Heart left ventricle (tissue), 16 donors: ENCODE measurements at regions not wholly inside any gene's neighbourhood (a gene's known extent, or its start where the extent isn't known, plus 50 kb on each side); places are given as distances from the start of the nearest gene placed in this dataset.
"Not testable (repeated sequence)": the region's sequence is repeated elsewhere in the genome, so short reads cannot be mapped to it uniquely, and the experiment has no call there.

ENCODE experiments used
- ATAC-seq, 4 donors: fragments of 200-7000 bp; cut with Tn5 transposase; one replicate each; pipeline ENCODE4 v1.9.1; 2020 to 2022; ENCODE audit warnings: moderate library complexity in 4 of 4, mild to moderate bottlenecking in 3 of 4, moderate number of reproducible peaks in 1 of 4
- DNase-seq, 5 donors: peaks; one replicate each; pipeline ENCODE4 v3.0.0-alpha.2; 2020
- H3K27ac ChIP-seq, 12 donors: fragments of 200-600 bp; sonication (generic) in 4 of 12; one replicate each; pipeline versions ENCODE4 v1.5.0 to v1.8.0; 2016 to 2022; ENCODE audit warnings: mild to moderate bottlenecking in 2 of 12
- H3K27me3 ChIP-seq, 9 donors: fragments of 200-600 bp; sonication (generic) in 2 of 9; one replicate each; pipeline versions ENCODE4 v1.5.1 to v1.8.0; 2016 to 2022; ENCODE audit warnings: mild to moderate bottlenecking in 3 of 9
- H3K36me3 ChIP-seq, 9 donors: fragments of 200-600 bp; sonication (generic) in 2 of 9; one replicate each; pipeline versions ENCODE4 v1.5.0 to v1.8.0; 2018 to 2022; ENCODE audit warnings: mild to moderate bottlenecking in 2 of 9
- H3K4me1 ChIP-seq, 12 donors: fragments of 200-600 bp; sonication (generic) in 4 of 12; one replicate each; pipeline versions ENCODE4 v1.5.0 to v1.8.0; 2016 to 2022; ENCODE audit warnings: mild to moderate bottlenecking in 3 of 12
- H3K4me3 ChIP-seq, 12 donors: fragments of 200-600 bp; sonication (generic) in 4 of 12; one replicate each; pipeline versions ENCODE4 v1.5.0 to v1.8.0; 2017 to 2022; ENCODE audit warnings: mild to moderate bottlenecking in 9 of 12, moderate library complexity in 4 of 12
- H3K9me3 ChIP-seq, 12 donors: fragments of 200-600 bp; sonication (generic) in 4 of 12; one replicate each; pipeline versions ENCODE4 v1.5.0 to v1.8.0; 2016 to 2022; ENCODE audit warnings: mild to moderate bottlenecking in 1 of 12
- CTCF ChIP-seq, 12 donors: fragments of 200-600 bp; sonication (generic) in 4 of 12; IDR thresholded peaks; one replicate each; pipeline versions ENCODE4 v1.5.0 to v1.8.0; 2018 to 2022; ENCODE audit warnings: antibody characterized with exemption in 12 of 12, mild to moderate bottlenecking in 5 of 12
- POLR2A ChIP-seq, 2 donors: fragments of 450-650 bp; IDR thresholded peaks; one replicate each; pipeline ENCODE4 v1.6.1; 2017; ENCODE audit warnings: antibody characterized with exemption in 2 of 2, mild to moderate bottlenecking in 2 of 2, moderate library complexity in 2 of 2
- WGBS, 4 donors: extraction: QIAGEN DNeasy Blood & Tissue Kit in 2 of 4; methylation state at CpG; one replicate each; pipeline versions ENCODE4 v1.1.5 to v1.1.7; 2013 to 2018; 5-methylcytosine and 5-hydroxymethylcytosine counted together
- intact Hi-C, 10 donors: fragments of 100-400 bp; cut with DNase I; formaldehyde crosslinking; loops; one replicate each; pipeline versions ENCODE4 v1.11.1 to v1.14.2; 2022
- donor health status: ischemic (EF 13 %, LVEDD 7.1; RV severe dilation, severe dysfunction).
- donor health status: healthy with polysubstance abuse.
- donor health status: DM: no; HTN: yes; CAD: no.
- donor health status: DM: no; HTN: no; CAD: no.
- donor health status: ischemic (EF 25% LVEDD 6.9; RV normal size, moderate dysfunction).
- donor health status: ischemic (EF 25% LVEDD 5.7; RV mildly dilated, moderate dysfunction).
- donor health status: healthy.
- donor health status: DM: yes; HTN: yes; CAD: no.
- donor health status: ischemic (EF 35%, LVEDD 5.7; RV mildly dilated, moderate dysfunction).
- donor health status: nonischemic (EF 11% LVEDD 7.7; RV severe dilation, severe dysfunction).
- donor health status: DM: yes; HTN: yes; CAD: no.
- donor health status: PGD.
- donor health status: ischemic (EF 29% LVEDD 5.4; RV normal size, mild dysfunction).
- donor health status: nonischemic (EF 23%, LVEDD 6.1; RV moderate dilation, normal function).

- TF ChIP-seq POLR2A (IDR thresholded peaks at IDR 0.05) (no peak), CTCF (IDR thresholded peaks at IDR 0.05) (no peak)
- Histone ChIP-seq H3K4me3 (no peak overlapping the region), H3K27ac (no peak overlapping the region), H3K27me3 (peaks cover 0 to 5% (median 0%) of the 10 kb centered on the region in 9 donors), H3K36me3 (no peaks in the 10 kb centered on the region), H3K9me3 (no peaks in the 10 kb centered on the region), H3K4me1 (no peaks in the 10 kb centered on the region)
- 74 to 78% (median 76%) methylated on average over 3 of the region's 3 CpGs for WGBS, 4 donors
- ATAC-seq, result no peak
- intact Hi-C loops, result no loop called here
- DNase-seq, result no peak
Measured at GRCh38 chr2:38243186-38243880, 133.7 kb downstream of the ATL2 start.

- intact Hi-C loops, result loop anchor here in 1 of 10 donors (10.0 kb wide), 1 partner anchor 65 kb away; no protein-coding TSS in a partner anchor
- Histone ChIP-seq H3K9me3 (no peaks in the 10 kb centered on the region), H3K4me3 (no peak overlapping the region), H3K27ac (no peak overlapping the region), H3K36me3 (no peaks in the 10 kb centered on the region), H3K4me1 (no peaks in the 10 kb centered on the region), H3K27me3 (peaks cover 0 to 5% (median 0%) of the 10 kb centered on the region in 9 donors)
- DNase-seq (peak in 1 of 5 donors; percentile 47), ATAC-seq (no peak)
- TF ChIP-seq CTCF (IDR thresholded peaks at IDR 0.05), result no peak
- 89 to 95% (median 92%) methylated on average over 10 of the region's 10 CpGs for WGBS, 4 donors
Measured at GRCh38 chr2:38239452-38239851, 137.6 kb downstream of the ATL2 start.

GRCh38 chr2:38238705-38239104, 138.4 kb downstream of the ATL2 start:
- not testable (repeated sequence) for H3K4me3 ChIP-seq, H3K36me3 ChIP-seq, H3K27ac ChIP-seq, DNase-seq, H3K9me3 ChIP-seq, ATAC-seq, H3K4me1 ChIP-seq, H3K27me3 ChIP-seq
- intact Hi-C loops, result loop anchor here in 1 of 10 donors (10.0 kb wide), 1 partner anchor 64 kb away; no protein-coding TSS in a partner anchor
- 95 to 98% (median 95%) methylated on average over 5 of the region's 5 CpGs for whole genome bisulfite sequencing, 4 donors

GRCh38 chr2:38237311-38237710, 139.8 kb downstream of the ATL2 start:
- ATAC-seq, result no peak
- no peaks in the 10 kb centered on the region for H3K9me3 ChIP-seq
- WGBS, 4 donors, result 93 to 98% (median 95%) methylated on average over 2 of the region's 2 CpGs
- H3K27ac ChIP-seq, result no peak overlapping the region
- H3K4me1 ChIP-seq, result peaks cover 0 to 3% (median 0%) of the 10 kb centered on the region in 12 donors
- no peak for DNase-seq
- TF ChIP-seq POLR2A (IDR thresholded peaks at IDR 0.05) (no peak), CTCF (IDR thresholded peaks at IDR 0.05) (no peak)
- no peaks in the 10 kb centered on the region for H3K36me3 ChIP-seq
- H3K27me3 ChIP-seq, result peaks cover 0 to 5% (median 0%) of the 10 kb centered on the region in 9 donors
- no peak overlapping the region for H3K4me3 ChIP-seq
- intact Hi-C loops, result loop anchor here in 1 of 10 donors (10.0 kb wide), 1 partner anchor 63 kb away; no protein-coding TSS in a partner anchor
